Head of caudate nucleus (tissue), 42 donors: ENCODE measurements at regions not wholly inside any gene's neighbourhood (a gene's known extent, or its start where the extent isn't known, plus 50 kb on each side); places are given as distances from the start of the nearest gene placed in this dataset.
A peak's percentile ranks its signal among the peaks of the same experiment; 100 is the strongest.
"Not testable (repeated sequence)": the region's sequence is repeated elsewhere in the genome, so short reads cannot be mapped to it uniquely, and the experiment has no call there.

Source experiments
- DNase-seq, 42 donors: peaks; one replicate each; pipeline versions ENCODE4 v3.0.0 to v3.0.0-alpha.2; 2020 to 2021; ENCODE audit warnings: mixed read lengths in 7 of 42
- intact Hi-C: fragments of 100-400 bp; cut with DNase I; formaldehyde crosslinking; loops from one replicate; pipeline ENCODE4 v1.15.0; 2022

DNA sequence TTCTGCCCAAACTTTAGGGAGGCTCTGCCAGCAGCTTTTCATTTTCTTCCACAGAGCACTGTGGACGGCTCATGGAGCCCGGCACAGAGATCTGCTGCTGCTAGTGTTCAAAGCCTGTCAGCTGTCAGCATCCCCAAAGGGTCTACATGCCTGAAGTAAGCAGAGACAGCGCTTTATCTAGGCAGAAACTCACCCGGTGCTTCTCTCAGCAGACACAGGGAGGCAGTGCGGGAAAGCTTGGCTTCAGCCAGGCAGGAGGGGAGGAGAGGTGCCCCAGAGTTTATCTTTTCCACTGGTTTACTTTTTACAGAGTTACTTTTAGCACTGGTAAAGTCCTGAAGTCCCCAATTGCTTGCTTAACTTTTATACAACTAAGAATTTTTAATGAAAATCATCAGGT lies 339.3 kb downstream of the NKX6-1 start:
- DNase-seq, result no peak
- intact Hi-C loops, result no loop called here

DNA sequence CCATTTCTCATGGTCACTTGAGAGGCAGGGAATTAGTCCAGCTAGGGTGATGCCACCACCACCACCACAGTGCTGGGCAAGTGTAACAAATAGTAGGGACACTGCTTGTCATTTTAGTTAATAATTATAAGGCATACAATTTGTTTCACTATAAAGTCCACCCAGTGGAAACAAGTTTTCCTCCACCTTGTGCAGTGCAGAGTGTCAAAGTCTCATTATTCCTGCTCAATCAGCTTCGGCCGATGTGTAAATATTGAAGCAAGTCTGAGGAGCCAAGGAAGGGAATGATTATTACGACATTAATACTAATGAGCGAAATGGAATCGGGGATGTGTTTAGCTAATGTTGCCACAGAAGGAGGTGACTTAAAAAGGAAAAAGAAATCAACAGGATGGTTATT lies 340.4 kb downstream of the NKX6-1 start:
- no peak for DNase-seq
- intact Hi-C loops, result no loop called here

DNA sequence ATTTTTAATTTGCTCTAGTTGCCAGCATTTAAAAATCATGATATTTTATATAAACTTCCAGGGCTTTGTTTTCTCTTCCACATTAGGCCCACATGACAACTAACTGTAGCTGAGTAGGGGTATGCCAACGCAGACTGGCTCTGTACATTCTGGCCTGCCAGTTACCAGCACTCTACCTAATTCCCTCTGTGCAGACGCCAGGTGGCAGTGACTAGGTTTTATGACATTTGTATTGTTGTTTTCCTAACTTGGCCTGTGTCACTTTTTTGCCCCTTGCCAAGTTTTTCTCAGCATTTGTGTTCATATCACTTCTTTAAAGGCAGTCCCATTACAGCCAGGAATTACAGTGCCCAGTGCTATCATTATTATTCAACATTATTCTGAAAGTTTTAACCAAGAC lies 347.5 kb downstream of the NKX6-1 start:
- no peak for DNase-seq
- intact Hi-C loops, result no loop called here

DNA sequence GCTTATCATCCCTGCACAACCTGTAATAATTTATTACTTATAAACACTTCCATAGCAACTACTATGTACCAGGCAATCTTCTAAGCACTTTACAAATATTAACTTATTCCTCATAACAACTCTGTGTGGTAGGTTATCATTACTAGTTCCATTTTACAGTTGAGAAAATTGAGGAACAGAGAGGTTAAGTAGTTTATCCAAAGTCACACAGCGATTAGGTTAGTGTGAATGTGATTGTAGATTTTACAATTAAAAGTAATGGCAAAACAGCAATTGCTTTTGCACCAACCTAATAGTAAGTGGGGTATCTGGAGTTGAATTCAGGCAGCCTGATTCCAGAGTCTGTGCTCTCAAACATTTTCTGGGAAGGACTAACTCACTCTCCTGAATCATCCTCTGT lies 348.9 kb downstream of the NKX6-1 start:
- intact Hi-C loops, result no loop called here
- no peak for DNase-seq

DNA sequence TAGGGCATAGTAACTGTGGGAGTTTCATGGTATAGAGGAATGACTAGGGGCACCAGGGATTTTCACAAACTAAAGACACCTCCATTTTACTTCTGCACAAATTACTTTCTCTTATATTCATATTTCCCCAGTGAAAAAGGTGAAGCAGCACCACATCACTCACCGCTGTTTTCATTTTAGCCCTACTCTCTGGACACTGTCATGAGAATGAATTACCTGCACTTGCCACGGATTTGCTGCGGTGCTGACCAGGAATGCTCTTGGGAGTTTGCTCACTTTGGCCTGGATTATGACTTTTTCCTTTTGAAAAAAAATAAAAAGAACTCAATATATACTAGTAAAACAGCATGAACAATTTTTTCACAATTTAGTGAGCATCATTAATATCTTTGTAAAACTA lies 351.3 kb downstream of the NKX6-1 start:
- intact Hi-C loops, result no loop called here

DNA sequence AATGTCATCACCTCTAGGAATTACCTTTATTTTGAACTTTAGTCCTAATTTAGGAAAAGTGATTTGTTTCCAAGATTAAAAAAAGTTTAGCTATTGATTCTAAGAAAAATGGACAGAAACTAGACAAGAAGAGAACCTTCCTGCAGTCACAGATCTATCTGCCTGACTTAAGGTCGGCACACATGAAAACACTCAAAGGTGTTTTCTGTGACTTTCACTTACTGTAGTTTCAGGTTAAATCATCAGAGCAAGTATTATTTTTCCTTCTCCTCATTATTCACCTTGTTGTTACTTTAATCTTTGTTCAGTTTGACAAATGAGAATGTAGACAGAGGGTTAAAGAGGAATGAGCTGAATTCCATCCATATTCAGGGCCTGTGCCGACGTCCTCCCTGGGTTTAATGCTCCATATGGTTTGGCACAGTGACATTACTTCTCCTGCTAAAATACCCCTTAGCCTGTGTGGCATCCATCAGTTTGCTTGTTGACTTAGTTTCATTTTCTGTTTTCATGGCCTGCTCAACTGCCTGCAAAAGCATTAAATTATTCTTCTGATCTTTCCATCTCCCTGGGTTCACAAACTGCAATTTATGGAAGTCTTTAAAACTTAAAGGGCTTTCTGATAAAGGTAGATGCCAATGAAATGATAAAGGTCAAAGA lies 352.7 kb downstream of the NKX6-1 start:
- DNase-seq, result no peak
- intact Hi-C loops, result no loop called here

More for the DNA sequence above, 351.3 kb downstream of the NKX6-1 start:
- DNase-seq, result no peak

DNA sequence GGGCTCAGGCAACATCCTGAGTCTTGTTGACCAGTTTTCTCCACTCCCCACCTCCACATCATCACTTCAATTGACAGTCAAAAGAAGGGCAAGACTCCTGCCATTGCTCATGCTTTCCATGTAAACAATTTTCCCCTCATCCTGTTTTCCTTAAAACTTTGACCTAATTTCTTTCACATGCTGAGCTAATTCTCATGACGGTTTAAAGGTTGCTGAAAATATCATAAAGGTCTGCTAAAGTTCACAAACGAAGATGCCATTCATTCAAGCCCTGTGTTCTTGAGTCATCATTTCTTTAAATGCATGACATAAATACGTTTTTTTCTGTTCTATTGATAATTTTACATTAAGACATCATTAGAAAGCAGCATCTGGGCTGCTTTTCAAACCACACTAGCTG lies 353.9 kb downstream of the NKX6-1 start:
- intact Hi-C loops, result no loop called here
- DNase-seq, result no peak

DNA sequence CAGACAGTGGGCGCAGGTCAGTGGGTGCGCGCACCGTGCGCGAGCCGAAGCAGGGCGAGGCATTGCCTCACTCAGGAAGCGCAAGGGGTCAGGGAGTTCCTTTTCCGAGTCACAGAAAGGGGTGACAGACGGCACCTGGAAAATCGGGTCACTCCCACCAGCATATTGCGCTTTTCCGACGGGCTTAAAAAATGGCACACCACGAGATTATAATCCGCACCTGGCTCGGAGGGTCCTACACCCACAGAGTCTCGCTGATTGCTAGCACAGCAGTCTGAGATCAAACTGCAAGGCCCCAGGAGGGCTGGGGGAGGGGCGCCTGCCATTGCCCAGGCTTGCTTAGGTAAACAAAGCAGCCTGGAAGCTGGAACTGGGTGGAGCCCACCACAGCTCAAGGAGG lies 372.2 kb downstream of the NKX6-1 start:
- DNase-seq, intact Hi-C loops: not testable (repeated sequence)

DNA sequence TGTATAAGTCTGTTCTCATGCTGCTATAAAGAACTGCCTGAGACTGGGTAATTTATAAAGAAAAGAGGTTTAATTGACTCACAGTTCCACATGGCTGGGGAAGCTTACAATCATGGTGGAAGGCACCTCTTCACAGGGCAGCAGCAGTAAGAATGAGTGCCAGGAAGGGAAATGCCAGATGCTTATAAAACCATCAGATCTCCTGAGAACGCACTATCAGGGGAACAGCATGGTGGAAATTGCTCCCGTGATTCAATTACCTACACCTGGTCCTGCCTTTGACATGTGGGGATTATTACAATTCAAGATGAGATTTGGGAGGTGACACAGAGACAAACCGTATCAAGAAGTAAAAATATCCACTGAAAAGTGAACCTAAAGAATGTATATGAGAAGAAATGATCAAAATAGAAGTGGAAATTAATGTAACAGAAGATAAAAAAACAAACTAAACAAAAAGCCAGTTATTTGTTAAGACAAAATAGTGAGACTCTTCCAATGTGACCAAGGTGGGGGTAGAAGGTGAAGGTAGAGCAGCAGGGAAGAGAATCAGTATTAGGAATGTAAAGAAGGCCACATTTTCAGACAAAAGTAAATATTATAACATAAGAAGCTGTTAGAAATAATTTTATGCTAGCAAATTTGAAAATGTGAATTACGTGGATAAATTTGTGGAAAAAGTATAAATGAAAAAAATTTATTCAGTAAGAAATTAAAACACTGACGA lies 372.9 kb downstream of the NKX6-1 start:
- intact Hi-C loops, result no loop called here
- DNase-seq, result no peak

DNA sequence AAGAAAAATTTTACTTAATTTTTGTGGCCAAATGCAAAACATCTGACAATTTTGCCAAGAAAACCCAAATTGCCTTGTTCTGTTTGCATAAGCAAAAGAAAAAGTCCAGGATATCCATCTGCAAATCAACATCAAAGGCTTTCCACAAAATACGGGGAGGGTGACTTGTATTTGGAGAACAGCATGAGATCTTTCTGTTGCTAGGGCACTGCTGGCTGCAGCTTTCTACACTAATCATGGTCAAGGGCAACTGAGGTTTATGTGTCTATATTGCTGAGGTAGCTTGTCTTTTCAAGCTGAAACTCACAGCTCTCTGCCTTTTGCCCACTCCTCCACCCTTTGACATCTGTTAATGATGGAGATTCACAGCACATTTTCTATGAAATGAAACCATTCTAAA lies 389.1 kb downstream of the NKX6-1 start:
- intact Hi-C loops, result no loop called here
- no peak for DNase-seq

DNA sequence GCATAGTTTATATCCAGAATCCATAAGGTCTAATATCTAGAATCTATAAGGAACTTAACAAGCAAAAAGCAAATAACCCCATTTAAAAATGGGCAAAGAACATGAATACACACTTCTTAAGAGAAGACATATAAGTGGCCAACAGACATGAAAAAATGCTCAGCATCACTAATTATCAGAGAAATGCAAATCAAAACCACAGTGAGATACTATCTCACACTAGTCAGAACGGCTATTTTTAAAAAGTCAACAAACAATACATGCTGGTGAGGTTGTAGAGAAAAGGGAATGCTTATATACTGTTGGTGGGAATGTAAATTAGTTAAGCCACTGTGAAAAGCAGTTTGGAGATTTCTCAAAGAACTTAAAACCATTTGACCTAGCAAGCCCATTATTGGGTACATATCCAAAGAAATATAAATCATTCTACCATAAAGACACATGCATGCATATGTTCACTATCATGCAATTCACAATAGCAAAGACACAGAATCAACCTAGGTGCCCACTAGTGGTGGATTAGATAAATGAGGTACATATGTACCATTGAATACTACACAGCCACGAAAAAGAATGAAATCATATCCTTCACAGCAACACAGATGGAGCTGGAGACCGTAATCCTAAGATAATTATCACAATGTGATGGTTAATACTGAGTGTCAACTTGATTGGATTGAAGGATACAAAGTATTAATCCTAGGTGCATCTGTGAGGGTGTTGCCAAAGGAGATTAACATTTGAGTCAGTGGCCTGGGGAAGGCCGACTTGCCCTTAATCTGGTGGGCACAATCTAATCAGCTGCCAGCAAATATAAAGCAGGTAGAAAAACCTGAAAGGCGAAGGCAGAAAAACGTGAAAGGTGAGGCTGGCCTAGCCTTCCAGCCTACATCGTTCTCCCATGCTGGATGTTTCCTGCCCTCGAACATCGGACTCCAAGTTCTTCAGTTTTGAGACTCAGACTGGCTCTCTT lies 397.2 kb downstream of the NKX6-1 start:
- DNase-seq, intact Hi-C loops: not testable (repeated sequence)

DNA sequence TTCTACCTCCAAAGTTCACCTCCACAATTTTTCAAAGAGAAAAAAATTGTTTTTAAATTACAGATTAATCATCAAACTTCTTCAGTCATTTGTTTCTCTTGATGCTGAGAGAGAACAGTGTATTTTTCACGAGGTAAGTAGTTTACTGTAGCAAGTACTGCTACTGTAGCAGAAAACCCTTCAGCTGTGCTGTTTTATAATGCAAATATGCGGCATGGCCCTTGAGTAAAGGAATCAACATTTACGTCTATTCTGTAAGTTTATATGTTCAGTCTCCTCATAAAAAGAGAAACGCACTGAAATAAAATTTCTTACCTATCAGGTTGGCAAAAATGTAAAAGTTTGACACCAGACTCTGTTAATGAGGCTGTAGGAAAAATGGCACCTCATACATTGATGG lies 399.0 kb downstream of the NKX6-1 start:
- DNase-seq, result no peak
- intact Hi-C loops, result no loop called here

DNA sequence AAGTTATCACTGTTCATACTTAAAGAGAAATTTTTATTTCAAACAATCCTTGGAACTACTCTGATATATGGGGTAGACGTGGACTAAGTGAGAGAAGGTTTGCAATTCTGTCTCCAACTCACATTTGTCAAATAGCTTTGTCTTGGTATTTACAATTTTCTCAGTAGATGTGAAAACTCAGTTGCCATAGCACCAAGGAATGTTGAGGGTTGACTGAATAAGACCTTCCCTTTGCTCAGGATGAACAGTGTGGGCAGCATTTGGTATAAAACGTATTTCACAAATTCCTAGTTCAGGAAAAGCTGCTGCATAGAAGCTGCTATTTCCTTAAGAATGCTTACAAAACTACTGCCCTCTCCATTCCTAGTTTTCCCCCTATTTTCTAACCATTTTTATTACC lies 399.5 kb downstream of the NKX6-1 start:
- intact Hi-C loops, result no loop called here

DNA sequence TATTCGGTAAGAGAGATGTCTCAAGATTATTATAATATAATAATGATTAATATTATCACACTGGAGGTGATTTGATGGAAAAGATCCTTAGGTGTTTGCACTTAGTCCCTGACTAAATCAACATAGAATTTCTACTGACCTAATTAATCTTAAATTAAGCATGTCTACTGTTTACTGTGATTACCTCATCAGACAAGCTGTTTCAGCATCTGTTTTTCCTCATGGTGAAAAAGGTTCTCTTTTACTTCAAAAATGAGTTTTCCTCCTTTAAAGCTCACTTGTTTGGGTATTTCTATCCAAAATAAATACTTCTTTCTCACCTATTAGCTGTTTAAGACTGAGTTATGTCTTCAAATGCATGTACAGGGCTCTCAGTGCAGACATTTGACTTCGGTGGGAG lies 407.8 kb downstream of the NKX6-1 start:
- intact Hi-C loops, result no loop called here
- no peak for DNase-seq

More for the DNA sequence above, 399.5 kb downstream of the NKX6-1 start:
- peak in 7 of 42 donors; percentile 3 to 42 (median 21) for DNase-seq

DNA sequence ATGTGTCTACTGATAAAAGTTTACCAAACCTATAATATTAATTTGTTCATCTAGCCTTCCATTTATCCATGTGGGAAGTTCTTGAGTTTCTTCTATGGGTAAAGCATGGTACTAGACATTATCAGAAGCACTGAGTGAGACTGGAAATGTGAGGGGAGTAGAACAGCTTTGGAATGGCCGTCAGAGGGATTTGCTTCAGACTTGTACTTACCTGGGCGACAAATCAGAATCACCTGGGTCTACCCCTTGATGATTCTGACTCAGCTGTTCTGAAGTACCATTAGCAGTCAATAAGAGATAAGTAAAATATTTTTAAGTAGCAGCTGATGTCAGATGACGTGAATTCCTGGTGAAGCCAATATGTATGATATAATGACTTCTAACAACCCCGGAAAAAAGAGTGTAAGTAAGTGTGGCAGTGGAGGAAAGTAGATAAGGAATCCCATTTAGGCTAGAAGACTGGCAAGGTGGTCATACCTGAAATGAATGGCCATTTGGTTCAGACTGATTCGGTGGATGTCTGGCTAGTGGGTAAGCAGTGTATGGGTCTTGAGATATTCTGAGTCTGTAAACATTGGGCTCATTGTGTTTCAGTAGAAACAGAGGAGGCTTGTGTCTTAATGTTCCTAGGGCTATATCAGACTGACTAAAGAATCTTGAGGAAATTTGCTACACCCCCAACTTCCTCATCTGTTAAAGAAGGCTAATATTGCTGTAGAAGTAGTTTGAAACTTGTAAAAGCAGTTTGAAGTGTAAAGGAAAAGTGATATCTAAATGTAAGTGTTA lies 409.2 kb downstream of the NKX6-1 start:
- DNase-seq, result no peak
- intact Hi-C loops, result no loop called here

DNA sequence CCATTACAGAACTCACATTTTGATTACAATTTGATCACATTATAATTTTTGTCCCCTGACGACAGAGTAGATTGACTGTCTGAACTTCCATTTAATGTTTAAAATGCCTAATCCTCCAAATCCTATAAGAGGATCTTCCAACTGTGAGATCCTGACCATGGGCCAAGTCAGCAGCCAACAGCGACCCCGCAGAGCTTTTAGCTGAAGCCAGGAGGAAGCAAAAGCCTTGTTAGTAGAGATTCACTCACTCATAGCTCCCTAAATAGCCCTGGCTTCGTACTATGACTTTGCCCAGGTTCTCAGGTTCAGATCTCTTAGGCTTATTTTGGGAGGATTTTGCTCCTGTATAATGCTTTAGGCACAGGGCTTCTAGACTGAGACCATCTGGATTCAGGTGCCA lies 413.1 kb downstream of the NKX6-1 start:
- DNase-seq, result no peak
- intact Hi-C loops, result no loop called here

DNA sequence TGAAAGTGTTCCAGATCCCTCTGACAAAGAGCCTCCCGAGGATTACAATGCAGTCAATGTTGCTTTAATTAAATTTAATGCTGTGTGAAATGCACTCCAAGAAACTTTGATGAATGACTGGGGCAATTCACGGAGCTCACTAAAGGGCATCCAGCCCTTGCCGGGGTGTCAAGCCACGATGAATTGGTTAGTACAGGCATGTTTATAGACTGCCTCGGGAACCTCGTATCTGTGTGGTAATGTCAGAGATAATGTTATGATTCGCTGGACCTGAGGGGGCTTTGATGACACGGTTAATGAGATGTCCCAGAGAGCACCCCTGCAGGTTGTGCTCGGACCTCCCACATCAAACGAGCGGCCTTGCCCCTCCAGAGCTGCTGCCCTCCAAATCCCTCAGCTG lies 428.8 kb downstream of the NKX6-1 start:
- no peak for DNase-seq
- intact Hi-C loops, result no loop called here

DNA sequence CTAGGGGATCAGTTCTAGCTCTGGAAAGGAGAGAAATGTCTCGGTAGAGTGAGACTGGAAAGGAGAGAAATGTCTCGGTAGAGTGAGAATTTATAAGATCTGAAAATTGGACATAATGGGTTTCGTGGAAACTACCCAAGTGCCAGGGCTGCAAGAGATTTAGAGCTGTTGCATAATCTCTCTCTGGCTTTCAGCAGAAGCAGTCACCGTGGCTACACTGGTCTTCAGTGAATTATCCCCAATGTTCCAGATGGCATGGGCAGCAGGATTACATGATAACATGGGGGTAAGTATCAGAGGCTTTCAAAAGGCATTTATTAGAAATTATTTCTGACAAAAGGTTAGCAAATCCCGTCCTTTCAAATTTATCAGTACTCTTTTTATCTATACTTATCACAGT lies 435.5 kb downstream of the NKX6-1 start:
- intact Hi-C loops, result no loop called here
- DNase-seq, result no peak

DNA sequence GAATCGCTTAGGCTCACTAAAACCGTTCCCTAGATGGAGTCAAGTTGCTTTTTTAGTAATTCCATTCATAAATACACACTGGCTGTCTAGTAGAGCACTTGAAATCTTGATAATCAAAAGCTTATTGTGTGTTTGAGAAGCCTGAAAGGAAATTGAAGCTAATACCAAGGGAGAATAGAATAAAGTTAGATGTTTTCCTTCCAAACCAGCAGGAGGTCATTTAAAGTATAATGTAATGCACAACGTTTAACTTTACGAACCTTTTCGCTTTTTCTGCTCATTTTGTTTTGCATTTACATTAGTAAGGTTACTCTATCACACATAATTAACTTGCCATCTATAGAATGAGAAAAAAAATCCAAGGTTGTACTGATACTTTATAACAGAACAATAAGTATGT lies 440.9 kb downstream of the NKX6-1 start:
- DNase-seq, result no peak
- intact Hi-C loops, result no loop called here
